ENCODE measurements at regions not wholly inside any gene's neighbourhood (a gene's known extent, or its start where the extent isn't known, plus 50 kb on each side); places are given as distances from the start of the nearest gene placed in this dataset.

DNA sequence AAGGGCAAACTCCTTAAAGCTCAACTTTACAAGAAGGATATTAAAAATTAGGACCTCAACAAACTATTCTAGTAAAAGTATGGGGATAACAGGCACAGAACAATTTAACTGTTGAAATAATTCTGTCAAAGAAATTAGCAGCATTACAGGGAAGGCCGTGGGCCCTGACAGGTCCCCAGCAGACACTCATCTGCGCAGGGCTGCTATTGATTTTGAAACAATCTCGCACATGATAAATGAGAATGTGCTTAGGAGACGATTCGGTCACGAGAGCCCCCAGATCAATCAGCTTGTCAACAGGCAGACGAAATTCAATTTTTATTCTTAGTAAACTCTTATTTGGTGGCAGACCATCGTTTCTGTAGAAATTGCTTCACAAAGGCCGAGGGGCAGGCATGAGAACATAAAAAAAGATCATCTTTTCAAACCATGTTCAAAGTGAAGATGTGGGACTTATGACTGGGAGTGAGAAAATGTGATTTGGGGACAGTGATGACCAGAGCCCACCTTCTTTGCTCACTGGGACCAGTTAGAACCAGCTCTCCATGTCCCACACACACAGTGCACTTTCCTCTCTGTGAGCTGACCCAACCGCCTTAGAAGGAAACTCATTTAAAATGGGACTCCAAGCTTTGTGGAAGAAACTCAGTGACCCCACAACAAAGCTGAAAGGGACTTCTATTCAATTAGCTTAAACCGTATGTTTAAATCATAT, 654.5 kb downstream of the TOX3 start:
- DNase-seq, result no peak

DNA sequence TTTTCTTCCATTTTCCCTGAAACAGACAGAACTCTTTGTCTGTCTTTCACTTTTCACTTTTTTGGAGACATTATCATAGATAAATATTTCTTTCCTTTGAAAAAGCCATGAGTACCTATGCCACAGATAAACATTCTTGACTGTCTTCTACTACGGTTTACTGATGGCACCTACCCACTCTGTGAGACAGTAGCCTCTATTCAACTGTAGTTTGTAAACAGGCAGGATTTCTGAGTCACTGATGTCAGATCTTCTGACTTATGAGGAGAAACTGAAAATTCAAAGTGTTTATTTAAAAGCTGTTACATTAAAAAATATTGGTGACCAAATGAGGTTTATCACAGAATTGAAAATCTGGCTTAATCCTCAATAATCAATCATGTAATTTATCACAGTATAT, 658.4 kb downstream of the TOX3 start:
- no peak for DNase-seq

DNA sequence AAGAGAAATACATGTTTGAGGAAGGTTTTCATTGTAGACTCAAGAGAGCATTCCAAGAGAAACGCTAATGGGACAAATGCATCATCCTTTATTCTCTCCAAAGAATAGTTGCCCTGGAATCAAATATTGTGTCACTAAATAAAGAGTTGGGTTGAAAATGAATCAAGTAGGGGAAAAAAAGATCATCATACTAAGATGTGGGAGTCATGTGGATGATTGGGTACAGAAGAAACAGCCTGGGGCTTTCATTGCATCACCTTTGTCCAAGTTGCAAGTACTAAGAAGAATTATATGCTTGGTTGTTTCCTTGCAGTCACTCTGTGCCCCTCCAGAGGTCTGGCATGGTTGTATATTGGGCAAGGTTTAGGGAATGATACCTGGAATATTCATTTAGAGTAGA, 658.9 kb downstream of the TOX3 start:
- no peak for DNase-seq

DNA sequence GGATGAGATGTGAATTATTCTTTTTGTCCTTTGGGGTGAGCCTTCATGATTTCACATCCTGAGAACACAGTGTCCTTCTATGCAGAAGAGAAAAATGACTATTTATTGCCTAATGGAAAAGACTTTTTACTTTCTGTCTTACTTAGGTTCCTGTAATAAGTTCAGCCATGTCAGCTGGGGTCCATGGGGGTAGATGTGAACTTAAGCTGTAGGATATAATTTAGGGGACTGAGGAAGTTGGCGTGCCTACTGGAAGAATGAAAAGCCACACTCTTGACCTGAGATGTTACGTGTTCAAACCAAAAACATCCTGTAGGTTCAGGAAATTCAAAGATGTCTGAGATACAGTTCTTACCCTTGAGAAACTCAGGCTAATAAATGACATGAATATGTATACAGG, 660.5 kb downstream of the TOX3 start:
- DNase-seq, result no peak

DNA sequence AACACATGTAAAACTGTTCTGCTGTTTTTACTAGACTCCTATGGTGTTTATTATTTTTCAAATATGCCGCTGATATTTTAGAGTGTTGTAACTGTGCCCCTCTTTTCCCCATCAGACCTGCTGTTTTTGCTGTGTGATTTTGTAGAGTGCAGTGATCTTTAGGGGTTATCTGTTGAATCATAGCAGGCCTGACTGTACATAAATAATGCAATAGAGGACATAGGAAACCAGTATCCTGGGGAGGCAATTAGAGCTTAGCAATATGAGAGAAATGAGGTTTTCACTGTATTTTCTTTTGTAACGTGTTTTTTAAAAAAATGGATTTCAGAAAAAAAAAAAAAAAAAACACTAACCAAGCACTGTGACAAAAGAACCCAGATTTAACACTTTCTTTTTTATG, 662.2 kb downstream of the TOX3 start:
- no peak for DNase-seq

DNA sequence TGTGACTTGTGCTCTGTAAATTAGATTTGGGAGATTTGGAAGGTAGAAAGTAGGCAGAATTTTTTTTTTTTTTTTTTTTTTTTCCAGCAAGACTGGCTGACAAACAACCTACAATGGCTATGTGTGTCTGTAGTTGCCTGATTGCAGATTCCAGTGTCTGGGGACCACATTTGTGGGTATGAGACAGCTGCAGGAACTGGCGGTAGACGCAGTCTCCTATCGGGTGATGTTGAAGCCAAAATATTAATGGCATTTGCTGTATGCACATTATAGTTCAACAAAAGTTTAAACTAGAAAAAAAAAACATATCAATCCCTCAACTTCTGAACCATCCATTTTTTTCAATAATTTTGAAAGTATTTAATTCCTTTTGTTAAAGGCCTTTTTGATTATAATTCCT, 665.2 kb downstream of the TOX3 start:
- no peak for DNase-seq

DNA sequence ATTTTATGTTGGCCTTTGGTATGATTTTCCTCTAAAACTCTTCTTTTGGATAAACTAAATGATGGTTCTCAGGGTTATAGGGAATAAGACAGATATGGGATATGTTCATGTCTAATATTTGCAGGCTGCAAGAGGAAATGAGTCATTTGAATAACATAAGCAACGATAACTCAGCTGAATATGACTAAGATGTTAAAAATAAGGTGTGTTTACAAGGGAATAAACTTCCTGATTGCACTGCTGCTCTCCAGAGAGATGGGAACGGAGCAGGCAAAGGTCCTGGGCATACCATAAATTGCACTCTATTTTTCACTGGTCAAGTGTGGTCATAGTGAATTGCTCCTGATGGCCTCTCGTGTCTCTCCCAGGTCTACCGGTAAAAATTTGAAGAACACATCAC, 666.2 kb downstream of the TOX3 start:
- DNase-seq, result no peak

DNA sequence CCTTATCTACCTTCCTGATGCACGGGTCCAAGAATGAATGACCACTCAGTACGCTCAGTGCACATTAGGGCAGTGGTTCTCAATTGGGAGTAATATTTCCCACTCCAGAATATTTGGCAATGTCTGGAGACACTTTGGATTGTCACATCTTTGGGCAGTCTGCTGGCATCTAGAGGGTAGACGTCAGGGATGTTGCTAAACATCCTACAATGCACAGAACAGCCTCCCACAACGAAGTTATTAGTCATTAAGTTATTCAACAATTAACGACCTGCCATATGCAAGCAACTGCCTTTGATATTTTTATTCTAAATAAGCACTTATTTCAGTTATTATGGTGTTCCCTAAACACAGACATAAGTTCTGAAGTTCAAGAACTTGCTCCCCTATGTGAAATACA, 669.3 kb downstream of the TOX3 start:
- DNase-seq, result no peak

DNA sequence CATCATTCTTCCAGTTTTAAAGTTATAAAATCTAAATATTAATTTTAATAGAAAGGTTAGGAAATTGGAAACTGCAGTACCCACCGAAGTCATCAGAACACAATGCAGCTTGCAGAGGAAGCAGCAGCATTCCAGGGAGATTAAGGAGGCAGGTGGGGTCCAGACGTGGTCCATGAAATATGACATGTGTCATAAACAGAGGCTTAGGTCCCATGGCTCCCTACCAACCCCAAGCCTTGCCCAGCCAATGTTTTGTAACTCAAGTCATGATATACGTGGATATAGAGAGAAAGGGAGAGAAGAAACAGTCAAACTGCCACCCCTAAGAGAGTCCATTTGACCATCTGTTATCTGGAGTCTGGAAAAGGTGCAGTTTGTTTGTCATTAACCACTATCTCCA, 670.0 kb downstream of the TOX3 start:
- DNase-seq, result no peak

DNA sequence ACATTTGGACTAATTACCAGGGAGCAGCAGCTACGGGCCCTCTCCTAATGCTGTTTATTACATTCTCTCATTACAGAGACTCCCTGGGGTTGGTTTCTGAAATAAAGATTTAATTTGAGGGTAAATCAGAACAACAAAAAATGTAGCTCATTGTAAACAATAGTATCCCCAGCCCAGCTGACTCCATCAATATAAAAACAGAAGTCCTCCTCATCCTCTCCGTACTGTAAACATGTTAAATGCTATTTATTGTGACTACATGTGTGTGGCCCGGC, 670.4 kb downstream of the TOX3 start:
- no peak for DNase-seq

DNA sequence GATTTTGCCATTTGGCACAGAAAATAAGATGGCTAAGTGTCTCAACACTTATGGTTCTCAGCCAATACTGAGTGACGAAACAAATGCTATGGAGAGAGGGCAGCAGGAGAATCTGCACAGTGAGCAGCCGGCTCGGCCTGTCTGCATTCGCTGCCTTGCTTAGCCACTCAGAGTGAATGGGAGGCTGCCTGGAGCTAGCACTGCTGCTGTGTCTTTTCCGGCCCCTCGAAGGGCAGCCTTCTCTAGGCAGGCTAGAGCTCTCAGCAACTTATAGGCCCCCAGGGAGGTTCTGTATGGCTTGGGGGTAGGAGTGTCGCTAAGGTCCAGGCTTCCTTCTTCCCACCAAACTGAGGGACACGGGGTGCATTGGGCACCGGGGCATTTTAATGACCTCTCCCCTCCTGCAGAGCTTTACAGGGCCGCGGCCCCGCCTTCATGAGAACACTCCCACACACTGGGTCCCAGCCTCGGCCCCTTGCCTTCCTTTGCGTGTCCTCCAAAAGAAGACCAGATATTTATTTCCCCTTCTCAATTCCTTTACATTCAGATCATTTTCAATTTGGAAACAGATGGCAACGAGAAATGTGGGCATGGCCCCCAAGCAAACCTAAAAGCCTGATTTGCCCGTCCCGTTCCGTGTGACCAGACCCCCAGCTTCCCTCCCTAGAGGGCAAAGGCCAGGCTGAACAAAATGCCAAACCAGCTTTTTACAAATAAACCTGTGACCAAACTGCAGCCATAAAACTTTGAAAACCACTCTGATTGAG, 670.9 kb downstream of the TOX3 start:
- DNase-seq, result no peak

DNA sequence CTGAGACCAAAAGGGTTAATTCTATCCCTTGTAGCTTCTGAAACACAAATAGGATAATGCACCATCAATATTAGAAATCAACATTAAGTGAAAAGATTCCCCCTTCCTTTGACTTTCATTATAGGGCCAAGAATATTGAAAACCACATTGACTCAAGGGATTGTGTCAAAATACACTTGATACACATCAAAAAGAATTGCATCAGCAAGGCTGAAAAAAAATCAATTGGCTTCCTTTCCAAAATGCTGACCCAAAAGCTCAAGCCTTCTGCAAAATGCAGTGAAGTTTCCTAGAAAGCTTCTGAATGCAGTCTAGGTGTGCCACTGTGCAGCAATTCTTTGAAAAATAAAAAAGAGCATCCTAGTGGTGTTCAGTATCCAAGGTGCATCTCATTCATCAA, 674.4 kb downstream of the TOX3 start:
- DNase-seq, result no peak

DNA sequence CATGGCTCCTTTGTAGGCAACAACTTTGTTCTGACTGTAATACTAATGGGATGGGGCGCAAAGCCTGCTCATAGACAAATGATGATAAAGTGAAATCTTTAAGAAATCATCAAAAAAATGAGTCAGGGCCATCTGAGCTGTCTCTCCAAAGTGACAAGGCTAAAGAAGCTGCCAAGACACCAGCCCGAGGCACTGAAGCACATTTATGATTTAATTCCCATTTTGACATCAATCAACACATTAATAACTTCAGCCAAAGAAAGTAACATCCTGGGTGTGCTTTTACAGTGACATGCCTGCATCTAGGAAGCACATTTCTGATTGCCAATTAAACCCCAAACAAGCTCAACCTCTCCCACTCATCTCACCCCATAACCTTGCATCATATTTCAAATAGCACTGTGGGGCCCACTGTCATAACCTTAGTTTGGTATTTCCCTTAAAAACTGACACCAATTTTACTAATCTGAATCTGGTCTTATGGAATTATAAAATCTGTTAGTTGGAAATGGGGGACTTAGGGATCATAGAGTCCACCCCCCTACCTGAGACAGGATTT, 676.6 kb downstream of the TOX3 start:
- DNase-seq, result no peak

DNA sequence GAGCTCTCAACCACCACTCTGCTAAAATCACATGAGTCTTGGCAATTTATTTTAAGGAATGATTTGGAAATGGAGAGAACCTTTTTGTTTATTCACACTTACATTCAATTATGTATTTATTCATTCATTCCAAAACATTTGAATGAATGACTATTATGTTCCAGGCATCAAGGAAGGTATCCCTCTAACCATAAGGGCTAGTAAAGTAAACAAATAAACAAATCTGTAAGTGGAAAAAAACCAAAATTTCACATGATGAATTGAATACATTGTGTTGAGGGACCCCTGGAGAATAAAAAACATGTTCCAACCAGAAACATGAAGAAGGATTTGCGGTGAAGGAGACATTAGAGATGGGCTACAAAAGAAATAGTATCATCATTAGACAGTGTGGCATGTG, 677.8 kb downstream of the TOX3 start:
- DNase-seq, result no peak

DNA sequence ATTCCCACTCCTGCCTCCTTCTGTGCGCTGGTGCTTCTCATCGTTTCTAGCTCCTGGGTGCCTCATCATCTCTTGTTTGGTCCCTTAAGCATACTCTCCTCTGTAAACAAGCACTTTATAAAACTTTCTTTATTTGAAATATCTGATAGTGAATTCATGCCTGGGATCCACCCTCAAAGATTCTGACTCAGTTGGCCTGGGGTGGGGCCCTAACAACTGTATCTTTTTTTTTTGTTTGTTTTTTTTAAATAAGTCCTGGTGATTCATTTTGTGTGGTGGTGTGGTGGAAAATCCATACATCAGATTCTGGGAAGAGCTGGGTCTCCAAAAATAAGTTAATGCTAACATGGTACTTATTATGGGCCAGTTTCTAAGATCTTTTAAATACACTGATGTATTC, 678.3 kb downstream of the TOX3 start:
- no peak for DNase-seq

DNA sequence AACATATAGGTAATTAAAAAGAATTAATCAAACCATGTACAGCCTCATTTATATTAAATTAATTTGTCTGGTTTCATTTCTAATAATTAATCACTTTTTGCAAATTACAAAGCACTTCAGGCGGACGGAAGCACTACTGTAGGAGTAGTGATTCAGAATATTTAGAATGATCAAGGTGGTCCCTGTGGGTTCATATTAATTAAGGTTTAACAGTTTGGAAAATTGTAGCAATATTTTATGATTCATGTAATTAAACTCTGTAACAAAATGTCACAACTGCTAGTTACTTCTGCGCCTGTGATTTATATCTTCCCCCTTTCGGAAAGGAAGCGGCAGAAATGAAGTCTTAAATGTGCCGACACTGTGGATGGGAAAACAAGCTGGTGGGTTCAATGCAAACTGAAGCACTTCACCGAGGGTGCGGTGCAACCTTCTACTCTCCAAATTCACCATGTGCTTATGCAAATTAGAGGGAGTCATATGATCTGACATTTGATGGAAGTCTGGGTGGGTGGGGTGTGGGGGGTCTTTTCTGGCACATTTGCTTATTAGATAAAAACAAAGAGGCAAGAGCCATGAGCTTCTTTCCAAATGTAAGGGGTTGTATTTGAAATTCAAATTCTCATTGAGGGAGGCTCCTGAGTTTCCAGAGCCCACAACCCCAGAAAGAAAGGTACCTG, 679.4 kb downstream of the TOX3 start:
- DNase-seq, result peak; percentile 45

DNA sequence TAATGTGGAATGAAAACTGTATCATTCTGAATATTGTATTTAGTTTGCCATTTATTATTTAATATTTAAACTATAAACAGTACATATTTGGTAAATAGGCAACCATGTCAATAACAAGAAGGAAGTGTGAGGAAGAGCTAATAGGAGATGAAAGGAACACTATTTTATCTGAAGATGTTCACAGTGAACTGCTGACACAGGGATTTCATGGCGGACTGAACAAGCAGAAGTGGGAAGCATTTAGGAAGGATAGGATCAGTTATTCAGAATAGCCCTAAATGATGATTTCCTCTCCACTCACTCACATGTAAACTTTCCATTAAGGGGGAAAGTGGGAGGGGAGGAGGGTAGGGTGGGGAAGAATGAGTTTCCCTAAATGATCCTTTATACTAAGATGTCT, 682.4 kb downstream of the TOX3 start:
- DNase-seq, result no peak

DNA sequence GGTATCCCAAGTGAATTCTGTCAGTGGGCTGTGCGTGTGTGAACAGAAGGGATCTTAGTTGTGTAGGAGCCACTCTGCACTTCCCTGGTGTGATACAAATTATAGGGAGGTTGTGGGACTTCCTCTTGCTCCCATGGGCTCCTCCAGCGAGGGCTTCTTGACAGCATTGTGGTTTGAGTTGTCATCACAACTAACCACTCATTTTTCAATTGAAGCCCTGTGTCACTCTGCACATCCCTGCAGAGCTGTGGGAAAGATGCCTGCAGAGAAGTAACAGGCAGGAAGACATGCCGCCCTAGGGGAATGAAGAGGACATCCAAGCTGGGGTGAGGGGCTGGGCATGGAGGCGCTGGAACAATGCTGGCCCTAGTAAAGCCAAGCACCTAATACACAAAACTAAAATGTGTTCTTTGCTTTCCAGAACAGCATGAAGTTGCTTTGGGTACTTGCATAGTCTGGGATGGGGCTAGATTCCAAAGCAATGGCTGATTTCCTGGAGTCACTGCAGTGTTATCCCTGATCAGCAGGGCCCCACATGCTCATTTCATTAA, 692.5 kb downstream of the TOX3 start:
- no peak for DNase-seq

DNA sequence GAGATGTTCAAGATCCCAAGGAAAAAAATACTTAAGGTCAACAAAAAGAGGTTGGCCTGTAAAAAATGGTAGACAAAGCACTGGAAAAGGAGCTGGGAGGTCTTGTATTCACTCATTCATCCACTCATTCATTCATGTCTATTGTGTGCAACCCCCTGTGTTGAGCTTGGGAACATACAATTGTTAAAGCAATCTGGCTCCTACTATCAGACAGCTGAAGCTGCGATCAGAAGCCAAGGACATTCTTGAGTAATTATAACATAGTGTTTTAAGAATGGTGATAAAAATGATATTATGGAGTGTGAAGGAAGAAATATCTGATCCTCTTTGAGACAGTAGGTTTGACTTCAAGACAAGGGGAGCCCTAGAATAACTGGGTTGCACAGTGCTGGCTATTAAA, 693.4 kb downstream of the TOX3 start:
- no peak for DNase-seq

DNA sequence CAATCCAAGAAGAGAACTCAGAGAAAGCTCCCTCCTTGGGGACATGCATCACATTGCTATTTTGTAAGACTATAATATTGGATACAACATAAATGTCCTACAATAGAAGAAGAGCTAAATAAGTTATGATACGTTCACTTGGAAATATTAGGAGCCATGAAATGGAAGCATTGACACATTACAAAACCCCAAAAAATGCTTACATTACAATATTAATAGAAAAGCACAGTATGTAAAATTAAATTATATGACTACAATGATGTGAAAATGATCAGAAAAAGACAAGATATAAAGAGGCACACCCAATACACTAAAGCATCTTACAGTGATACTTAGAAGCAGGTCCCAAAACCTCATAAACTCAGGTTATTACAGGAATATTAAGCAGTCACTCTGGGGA, 694.1 kb downstream of the TOX3 start:
- no peak for DNase-seq

DNA sequence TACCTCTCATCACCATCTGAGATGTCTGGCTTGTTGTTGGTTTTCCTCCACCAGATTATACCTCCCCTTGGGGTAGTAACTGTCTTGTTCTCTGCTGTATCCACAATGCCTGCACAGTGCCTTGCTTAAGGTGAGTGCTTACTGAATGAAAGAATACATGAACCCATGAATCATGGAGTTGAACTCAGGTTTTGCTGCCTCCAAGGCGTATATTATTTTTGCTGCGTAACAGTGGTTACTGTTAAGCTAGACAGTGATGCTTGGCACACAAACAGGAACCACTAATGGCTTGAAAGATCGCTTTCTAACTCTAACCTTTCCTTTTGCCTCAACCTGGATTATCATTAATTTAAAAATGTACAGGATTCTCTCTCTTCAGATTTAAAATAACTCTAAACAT, 695.8 kb downstream of the TOX3 start:
- DNase-seq, result no peak

DNA sequence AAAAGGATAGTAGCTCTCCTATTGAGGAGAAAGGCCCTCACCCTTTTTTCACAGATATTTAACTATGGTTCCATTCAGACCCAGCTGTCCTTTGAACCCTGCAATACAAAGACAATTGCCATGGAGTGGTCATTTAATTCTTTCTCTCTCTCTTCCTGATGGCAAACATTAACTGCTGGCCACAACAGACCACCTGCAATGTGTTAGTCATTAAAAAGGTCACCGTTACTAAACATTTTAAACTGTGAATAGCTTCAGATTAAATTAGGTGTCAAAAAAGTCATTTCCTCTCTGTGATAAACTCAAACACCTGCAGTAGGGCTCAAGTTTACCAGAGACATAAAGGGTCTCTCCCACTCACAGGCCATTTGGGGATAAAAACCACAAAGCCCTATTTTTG, 697.2 kb downstream of the TOX3 start:
- DNase-seq, result no peak

DNA sequence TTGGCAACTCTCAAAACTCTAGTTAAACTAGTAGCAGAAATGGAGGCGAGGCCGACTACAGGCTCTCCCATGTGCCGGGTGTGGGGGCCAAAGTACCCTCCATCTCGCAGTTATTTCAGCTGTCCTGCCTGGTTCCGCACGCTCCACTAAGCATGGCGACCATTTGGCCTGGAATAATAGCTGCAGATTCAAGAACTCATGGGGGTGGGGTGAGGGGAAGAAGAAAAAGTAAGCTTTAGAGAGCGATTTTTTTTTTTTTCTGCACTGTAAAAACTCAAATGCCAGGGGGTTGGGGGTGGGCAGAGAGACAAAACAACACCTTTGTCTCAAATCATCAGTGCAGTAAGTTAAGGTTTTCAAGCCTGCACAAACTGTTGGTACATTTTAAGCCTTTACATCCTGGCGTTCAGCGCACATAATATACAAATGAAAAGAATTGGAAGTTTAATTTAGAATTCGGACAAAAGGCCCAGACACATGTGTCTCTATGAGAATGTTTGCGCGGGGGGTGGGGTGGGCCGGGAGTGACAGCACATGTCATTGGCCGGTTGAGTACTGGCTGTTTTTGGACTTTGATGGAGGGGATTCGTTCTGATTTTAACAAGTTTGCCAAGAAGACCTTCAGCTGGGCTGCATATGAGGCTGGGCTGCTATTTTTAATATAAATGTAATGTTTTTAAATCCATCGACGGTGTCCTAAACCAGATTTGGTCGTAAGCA, 694.7 kb upstream of the SALL1 start:
- DNase-seq, result no peak

Measured in NCI-H526 treated with DMSO at 0.1 percent for 48 hours (cell line).